Neural cell (in vitro differentiated cells): ENCODE measurements at regions not wholly inside any gene's neighbourhood (a gene's known extent, or its start where the extent isn't known, plus 50 kb on each side); places are given as distances from the start of the nearest gene placed in this dataset.

ENCODE experiments used
- H2AFZ ChIP-seq: fragments of 200-600, 300-800 bp; sonication (generic), shearing (Covaris generic); 2 replicates; pipeline ENCODE4 v1.6.0; 2014; ENCODE audit warnings: low read depth, mild to moderate bottlenecking, antibody characterized with exemption, low read length, moderate library complexity
- H3F3A ChIP-seq: fragments of 200-600 bp; shearing (Covaris generic); 2 replicates; pipeline ENCODE4 v1.6.1; 2016; ENCODE audit warnings: mild to moderate bottlenecking, moderate library complexity, mixed read lengths, antibody characterized with exemption, low read length; ENCODE audit not compliant: insufficient read depth, poor library complexity, severe bottlenecking
- H3K27ac ChIP-seq: fragments of 200-600, 300-800 bp; sonication (generic), shearing (Covaris generic); 2 replicates; pipeline ENCODE4 v1.5.1; 2014; ENCODE audit warnings: mild to moderate bottlenecking, low read length, moderate library complexity
- H3K27me3 ChIP-seq: fragments of 300-800, 200-600 bp; sonication (generic), shearing (Covaris generic); 2 replicates; pipeline ENCODE4 v1.6.0; 2014; ENCODE audit warnings: mild to moderate bottlenecking, low read depth, low read length, moderate library complexity; ENCODE audit not compliant: insufficient read depth
- H3K36me3 ChIP-seq: fragments of 300-800, 200-600 bp; sonication (generic), shearing (Covaris generic); 2 replicates; pipeline ENCODE4 v1.5.1; 2014; ENCODE audit warnings: mild to moderate bottlenecking, antibody characterized with exemption, low read length, moderate library complexity; ENCODE audit not compliant: insufficient read depth
- H3K4me2 ChIP-seq: fragments of 300-800, 200-600 bp; sonication (generic), shearing (Covaris generic); 2 replicates; pipeline ENCODE4 v1.6.0; 2014; ENCODE audit warnings: mild to moderate bottlenecking, low read length
- H3K4me3 ChIP-seq: fragments of 300-800, 200-600 bp; sonication (generic), shearing (Covaris generic); 2 replicates; pipeline ENCODE4 v1.5.1; 2014; ENCODE audit warnings: mild to moderate bottlenecking, low read length, moderate library complexity
- H3K79me2 ChIP-seq: fragments of 200-600 bp; shearing (Covaris generic); replicated peaks from 2 replicates; pipeline ENCODE4 v1.6.0; 2014; ENCODE audit warnings: mild to moderate bottlenecking, low read length, moderate library complexity; ENCODE audit not compliant: insufficient read depth
- H3K9ac ChIP-seq: fragments of 300-800, 200-600 bp; sonication (generic), shearing (Covaris generic); 2 replicates; pipeline ENCODE4 v1.6.1; 2016; ENCODE audit warnings: mild to moderate bottlenecking, low read length, mixed read lengths
- H3K9me2 ChIP-seq: fragments of 200-600 bp; shearing (Covaris generic); 2 replicates; pipeline ENCODE4 v1.6.1; 2016; ENCODE audit warnings: mild to moderate bottlenecking, low read length, mixed read lengths; ENCODE audit not compliant: insufficient read depth
- H3K9me3 ChIP-seq: fragments of 200-600, 300-800 bp; sonication (generic), shearing (Covaris generic); 2 replicates; pipeline ENCODE4 v1.6.1; 2016; ENCODE audit warnings: mild to moderate bottlenecking, mixed run types, low read length, moderate library complexity, mixed read lengths
- H4K20me1 ChIP-seq: fragments of 200-600 bp; shearing (Covaris generic); 2 replicates; pipeline ENCODE4 v1.6.1; 2016; ENCODE audit warnings: mild to moderate bottlenecking, mixed run types; ENCODE audit not compliant: insufficient read depth
- EP300 ChIP-seq: fragments of 450-650 bp; conservative IDR thresholded peaks from 2 replicates; pipeline ENCODE4 v1.6.1; 2014; ENCODE audit warnings: antibody characterized with exemption, mild to moderate bottlenecking, moderate library complexity; ENCODE audit not compliant: poor library complexity, severe bottlenecking
- EZH2 ChIP-seq: fragments of 200-600, 300-800 bp; shearing (Covaris generic), sonication (generic); IDR thresholded peaks from 2 replicates; pipeline ENCODE4 v1.6.1; 2014; ENCODE audit warnings: antibody characterized with exemption, low read length, borderline replicate concordance, mild to moderate bottlenecking; ENCODE audit not compliant: insufficient read depth, poor library complexity, severe bottlenecking
- MXI1 ChIP-seq: fragments of 450-650 bp; conservative IDR thresholded peaks from 2 replicates; pipeline ENCODE4 v1.6.1; 2014; ENCODE audit warnings: antibody characterized with exemption, mild to moderate bottlenecking; ENCODE audit not compliant: poor library complexity, severe bottlenecking
- POLR2AphosphoS5 ChIP-seq: IDR thresholded peaks from 2 replicates; pipeline ENCODE4 v1.6.1; 2012
- RAD21 ChIP-seq: fragments of 450-650 bp; conservative IDR thresholded peaks from 2 replicates; pipeline ENCODE4 v1.6.1; 2014; ENCODE audit warnings: antibody characterized with exemption, mild to moderate bottlenecking, moderate library complexity
- SMC3 ChIP-seq: fragments of 450-650 bp; conservative IDR thresholded peaks from 2 replicates; pipeline ENCODE4 v1.6.1; 2014; ENCODE audit warnings: antibody characterized with exemption, mild to moderate bottlenecking, moderate library complexity; ENCODE audit not compliant: poor library complexity
- TAF1 ChIP-seq: IDR thresholded peaks from 2 replicates; pipeline ENCODE4 v1.6.1; 2012; ENCODE audit warnings: low read depth
- TF ChIP-seq, protein P1 (sequence below): fragments of 450-650 bp; IDR thresholded peaks from 2 replicates; pipeline ENCODE4 v1.5.1; 2014; ENCODE audit warnings: antibody characterized with exemption, mild to moderate bottlenecking, moderate library complexity; ENCODE audit not compliant: poor library complexity, severe bottlenecking
- TF ChIP-seq, protein P2 (sequence below): IDR thresholded peaks from 2 replicates; pipeline ENCODE4 v1.6.1; 2012; ENCODE audit warnings: borderline replicate concordance

DNA sequence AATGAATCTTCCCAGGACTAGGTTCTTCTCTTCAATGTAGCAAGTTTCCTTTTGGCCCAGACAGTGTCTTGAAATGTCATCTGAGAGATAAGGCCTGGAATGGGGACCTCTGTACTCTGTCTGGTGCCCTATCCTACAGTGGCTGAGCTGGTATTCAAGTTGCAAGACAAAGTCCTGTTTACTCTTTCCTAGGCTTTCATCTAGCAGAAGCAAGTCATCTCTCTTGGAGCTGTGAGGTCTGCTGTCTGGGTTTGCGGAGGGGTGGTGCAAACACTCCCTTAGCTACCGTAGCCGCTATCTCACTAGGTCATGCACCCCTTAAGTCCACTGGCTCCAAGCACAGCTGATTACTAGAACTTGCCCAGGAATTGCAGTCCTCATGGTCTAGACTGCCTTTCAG lies 149.7 kb upstream of the SLC16A7 start:
- TF ChIP-seq EP300 (no peak), RAD21 (no peak), EZH2 (no peak), TAF1 (no peak), MXI1 (no peak), POLR2AphosphoS5 (no peak), SMC3 (no peak)
- TF ChIP-seq, protein P1, sequence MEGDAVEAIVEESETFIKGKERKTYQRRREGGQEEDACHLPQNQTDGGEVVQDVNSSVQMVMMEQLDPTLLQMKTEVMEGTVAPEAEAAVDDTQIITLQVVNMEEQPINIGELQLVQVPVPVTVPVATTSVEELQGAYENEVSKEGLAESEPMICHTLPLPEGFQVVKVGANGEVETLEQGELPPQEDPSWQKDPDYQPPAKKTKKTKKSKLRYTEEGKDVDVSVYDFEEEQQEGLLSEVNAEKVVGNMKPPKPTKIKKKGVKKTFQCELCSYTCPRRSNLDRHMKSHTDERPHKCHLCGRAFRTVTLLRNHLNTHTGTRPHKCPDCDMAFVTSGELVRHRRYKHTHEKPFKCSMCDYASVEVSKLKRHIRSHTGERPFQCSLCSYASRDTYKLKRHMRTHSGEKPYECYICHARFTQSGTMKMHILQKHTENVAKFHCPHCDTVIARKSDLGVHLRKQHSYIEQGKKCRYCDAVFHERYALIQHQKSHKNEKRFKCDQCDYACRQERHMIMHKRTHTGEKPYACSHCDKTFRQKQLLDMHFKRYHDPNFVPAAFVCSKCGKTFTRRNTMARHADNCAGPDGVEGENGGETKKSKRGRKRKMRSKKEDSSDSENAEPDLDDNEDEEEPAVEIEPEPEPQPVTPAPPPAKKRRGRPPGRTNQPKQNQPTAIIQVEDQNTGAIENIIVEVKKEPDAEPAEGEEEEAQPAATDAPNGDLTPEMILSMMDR = no peak
- TF ChIP-seq, protein P2, sequence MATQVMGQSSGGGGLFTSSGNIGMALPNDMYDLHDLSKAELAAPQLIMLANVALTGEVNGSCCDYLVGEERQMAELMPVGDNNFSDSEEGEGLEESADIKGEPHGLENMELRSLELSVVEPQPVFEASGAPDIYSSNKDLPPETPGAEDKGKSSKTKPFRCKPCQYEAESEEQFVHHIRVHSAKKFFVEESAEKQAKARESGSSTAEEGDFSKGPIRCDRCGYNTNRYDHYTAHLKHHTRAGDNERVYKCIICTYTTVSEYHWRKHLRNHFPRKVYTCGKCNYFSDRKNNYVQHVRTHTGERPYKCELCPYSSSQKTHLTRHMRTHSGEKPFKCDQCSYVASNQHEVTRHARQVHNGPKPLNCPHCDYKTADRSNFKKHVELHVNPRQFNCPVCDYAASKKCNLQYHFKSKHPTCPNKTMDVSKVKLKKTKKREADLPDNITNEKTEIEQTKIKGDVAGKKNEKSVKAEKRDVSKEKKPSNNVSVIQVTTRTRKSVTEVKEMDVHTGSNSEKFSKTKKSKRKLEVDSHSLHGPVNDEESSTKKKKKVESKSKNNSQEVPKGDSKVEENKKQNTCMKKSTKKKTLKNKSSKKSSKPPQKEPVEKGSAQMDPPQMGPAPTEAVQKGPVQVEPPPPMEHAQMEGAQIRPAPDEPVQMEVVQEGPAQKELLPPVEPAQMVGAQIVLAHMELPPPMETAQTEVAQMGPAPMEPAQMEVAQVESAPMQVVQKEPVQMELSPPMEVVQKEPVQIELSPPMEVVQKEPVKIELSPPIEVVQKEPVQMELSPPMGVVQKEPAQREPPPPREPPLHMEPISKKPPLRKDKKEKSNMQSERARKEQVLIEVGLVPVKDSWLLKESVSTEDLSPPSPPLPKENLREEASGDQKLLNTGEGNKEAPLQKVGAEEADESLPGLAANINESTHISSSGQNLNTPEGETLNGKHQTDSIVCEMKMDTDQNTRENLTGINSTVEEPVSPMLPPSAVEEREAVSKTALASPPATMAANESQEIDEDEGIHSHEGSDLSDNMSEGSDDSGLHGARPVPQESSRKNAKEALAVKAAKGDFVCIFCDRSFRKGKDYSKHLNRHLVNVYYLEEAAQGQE = no peak
- no peak overlapping the region for H3K27ac ChIP-seq
- no peaks in the 10 kb centered on the region for H3K27me3 ChIP-seq
- H3K9ac ChIP-seq = no peak overlapping the region
- H3K9me3 ChIP-seq = no peaks in the 10 kb centered on the region
- H2AFZ ChIP-seq = no peak overlapping the region
- H4K20me1 ChIP-seq = no peaks in the 10 kb centered on the region
- H3K9me2 ChIP-seq = no peaks in the 10 kb centered on the region
- no peak overlapping the region for H3K4me2 ChIP-seq
- no peaks in the 10 kb centered on the region for H3F3A ChIP-seq
- no peaks in the 10 kb centered on the region for H3K79me2 ChIP-seq
- H3K36me3 ChIP-seq = no peaks in the 10 kb centered on the region
- H3K4me3 ChIP-seq = no peak overlapping the region

- H3K27me3 ChIP-seq = no peaks in the 10 kb centered on the region
Observed at GRCh38 chr12:59444932-59445331, 150.9 kb upstream of the SLC16A7 start.

More at GRCh38 chr12:59444932-59445331, 150.9 kb upstream of the SLC16A7 start:
- no peak for TF ChIP-seq EZH2
- TF ChIP-seq RAD21 = no peak
- no peak for TF ChIP-seq SMC3
- no peak for TF ChIP-seq EP300
- TF ChIP-seq, protein P2 = no peak
- TF ChIP-seq, protein P1 = no peak
- no peak for TF ChIP-seq MXI1
- no peak for TF ChIP-seq POLR2AphosphoS5
- TF ChIP-seq TAF1 = no peak
- Histone ChIP-seq H3K4me3 (no peak overlapping the region), H3K27ac (no peak overlapping the region), H3K4me2 (no peak overlapping the region), H3K36me3 (no peaks in the 10 kb centered on the region), H2AFZ (no peak overlapping the region), H3F3A (no peaks in the 10 kb centered on the region), H3K9ac (no peak overlapping the region), H3K9me3 (no peaks in the 10 kb centered on the region), H3K9me2 (no peaks in the 10 kb centered on the region), H4K20me1 (no peaks in the 10 kb centered on the region), H3K79me2 (no peaks in the 10 kb centered on the region)
